Neural crest cell (in vitro differentiated cells): ENCODE measurements at regions not wholly inside any gene's neighbourhood (a gene's known extent, or its start where the extent isn't known, plus 50 kb on each side); places are given as distances from the start of the nearest gene placed in this dataset.

Experiments
- DNase-seq: peaks from one replicate; pipeline ENCODE4 v3.0.0; 2021; ENCODE audit warnings: low read depth, mixed read lengths, low spot score
- H3K27ac Mint-ChIP-seq: one replicate; pipeline ENCODE4 v1.8.0; 2021; ENCODE audit warnings: mild to moderate bottlenecking, mixed read lengths; ENCODE audit not compliant: unreplicated experiment
- H3K27me3 Mint-ChIP-seq: 2 replicates; pipeline ENCODE4 v1.8.0; 2021; ENCODE audit warnings: low read depth, mild to moderate bottlenecking, mixed read lengths
- H3K36me3 Mint-ChIP-seq: 2 replicates; pipeline ENCODE4 v1.8.0; 2021; ENCODE audit warnings: low read depth, mild to moderate bottlenecking, mixed read lengths
- H3K4me1 Mint-ChIP-seq: 2 replicates; pipeline ENCODE4 v1.8.0; 2021; ENCODE audit warnings: mixed read lengths
- H3K4me3 Mint-ChIP-seq: one replicate; pipeline ENCODE4 v1.8.0; 2021; ENCODE audit warnings: mild to moderate bottlenecking, mixed read lengths
- H3K9me3 Mint-ChIP-seq: 2 replicates; pipeline ENCODE4 v1.8.0; 2021; ENCODE audit warnings: mixed read lengths
- TF ChIP-seq, protein P1 (sequence below): fragments of 200-600 bp; sonication (generic); conservative IDR thresholded peaks from 2 replicates; pipeline ENCODE4 v1.5.0; 2021; ENCODE audit warnings: antibody characterized with exemption, mild to moderate bottlenecking

DNA sequence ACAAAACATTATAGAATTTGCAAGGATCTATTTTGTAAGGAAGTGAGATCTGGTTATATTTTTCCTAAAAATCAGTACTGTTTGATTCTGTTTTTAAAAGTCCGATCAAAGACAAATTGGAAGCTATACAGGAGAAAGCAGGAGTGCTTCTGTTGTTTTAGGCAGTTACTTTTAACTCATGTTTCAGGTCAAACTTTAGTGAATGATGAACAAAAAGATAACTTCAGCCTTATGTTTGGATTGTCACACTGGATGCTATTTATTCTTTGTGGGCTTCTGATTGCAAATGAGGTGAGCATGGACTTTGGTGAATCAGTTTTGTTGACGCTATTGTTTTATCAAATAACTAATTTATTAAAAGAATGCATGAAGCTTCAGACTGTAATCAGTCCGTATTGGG lies 228.7 kb upstream of the SLC35B3 start:
- H3K27me3 Mint-ChIP-seq = no peaks in the 10 kb centered on the region
- no peak overlapping the region for H3K27ac Mint-ChIP-seq
- TF ChIP-seq, protein P1, sequence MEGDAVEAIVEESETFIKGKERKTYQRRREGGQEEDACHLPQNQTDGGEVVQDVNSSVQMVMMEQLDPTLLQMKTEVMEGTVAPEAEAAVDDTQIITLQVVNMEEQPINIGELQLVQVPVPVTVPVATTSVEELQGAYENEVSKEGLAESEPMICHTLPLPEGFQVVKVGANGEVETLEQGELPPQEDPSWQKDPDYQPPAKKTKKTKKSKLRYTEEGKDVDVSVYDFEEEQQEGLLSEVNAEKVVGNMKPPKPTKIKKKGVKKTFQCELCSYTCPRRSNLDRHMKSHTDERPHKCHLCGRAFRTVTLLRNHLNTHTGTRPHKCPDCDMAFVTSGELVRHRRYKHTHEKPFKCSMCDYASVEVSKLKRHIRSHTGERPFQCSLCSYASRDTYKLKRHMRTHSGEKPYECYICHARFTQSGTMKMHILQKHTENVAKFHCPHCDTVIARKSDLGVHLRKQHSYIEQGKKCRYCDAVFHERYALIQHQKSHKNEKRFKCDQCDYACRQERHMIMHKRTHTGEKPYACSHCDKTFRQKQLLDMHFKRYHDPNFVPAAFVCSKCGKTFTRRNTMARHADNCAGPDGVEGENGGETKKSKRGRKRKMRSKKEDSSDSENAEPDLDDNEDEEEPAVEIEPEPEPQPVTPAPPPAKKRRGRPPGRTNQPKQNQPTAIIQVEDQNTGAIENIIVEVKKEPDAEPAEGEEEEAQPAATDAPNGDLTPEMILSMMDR = no peak
- DNase-seq = no peak
- H3K4me3 Mint-ChIP-seq = no peak overlapping the region
- no peaks in the 10 kb centered on the region for H3K36me3 Mint-ChIP-seq
- H3K4me1 Mint-ChIP-seq = no peaks in the 10 kb centered on the region
- H3K9me3 Mint-ChIP-seq = peaks cover 3% of the 10 kb centered on the region

- DNase-seq = no peak
- Mint-ChIP-seq H3K36me3 (no peaks in the 10 kb centered on the region), H3K4me3 (no peak overlapping the region), H3K9me3 (no peaks in the 10 kb centered on the region), H3K4me1 (no peaks in the 10 kb centered on the region), H3K27me3 (no peaks in the 10 kb centered on the region), H3K27ac (no peak overlapping the region)
- TF ChIP-seq, protein P1 = no peak
These were observed 224.3 kb upstream of the SLC35B3 start for GRCh38 chr6:8659404-8660189.

DNA sequence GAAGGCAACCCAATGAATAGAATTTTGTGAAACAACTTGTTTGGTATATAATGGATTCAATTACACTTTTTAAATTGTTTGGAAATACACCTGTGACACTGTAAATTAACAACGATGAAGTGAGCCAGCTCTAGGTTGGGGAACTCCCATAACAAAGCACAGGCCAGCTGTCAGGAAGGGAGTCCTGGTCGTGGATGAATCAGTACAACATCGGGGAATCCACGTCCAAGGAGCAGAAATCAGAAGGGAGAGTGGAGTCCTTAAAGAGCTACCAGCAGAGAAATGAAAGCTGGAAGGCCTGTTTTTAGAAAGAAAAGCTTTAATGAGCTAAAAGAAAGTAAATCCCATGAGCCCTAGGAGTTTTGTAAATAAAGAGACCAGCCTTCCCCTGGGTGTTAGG lies 223.1 kb upstream of the SLC35B3 start:
- Mint-ChIP-seq H3K4me1 (no peaks in the 10 kb centered on the region), H3K36me3 (no peaks in the 10 kb centered on the region), H3K9me3 (no peaks in the 10 kb centered on the region), H3K27ac (no peak overlapping the region), H3K4me3 (no peak overlapping the region), H3K27me3 (no peaks in the 10 kb centered on the region)
- DNase-seq = no peak
- TF ChIP-seq, protein P1 = no peak

DNA sequence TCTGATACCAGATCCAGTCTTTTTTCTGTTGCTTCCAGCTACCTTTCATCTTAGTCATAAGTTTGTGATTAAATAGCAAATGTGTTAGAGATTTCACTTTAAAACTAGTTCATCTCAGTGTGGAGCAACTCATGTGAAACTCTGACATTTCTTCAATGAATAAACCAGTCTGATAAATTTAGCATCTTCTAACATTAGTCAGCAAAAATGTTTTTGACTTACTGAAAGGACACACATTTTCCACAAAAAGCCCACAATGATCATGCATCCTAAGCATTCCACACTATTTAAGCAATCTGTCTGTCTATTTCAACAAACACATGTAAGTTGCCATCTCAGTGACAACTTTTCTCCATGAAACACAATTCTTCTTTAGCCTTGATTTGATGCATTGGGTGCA lies 222.2 kb upstream of the SLC35B3 start:
- Mint-ChIP-seq H3K4me3 (no peak overlapping the region), H3K9me3 (no peaks in the 10 kb centered on the region), H3K4me1 (no peaks in the 10 kb centered on the region), H3K27me3 (no peaks in the 10 kb centered on the region), H3K36me3 (no peaks in the 10 kb centered on the region), H3K27ac (no peak overlapping the region)
- DNase-seq = no peak
- TF ChIP-seq, protein P1 = no peak

- TF ChIP-seq, protein P1 = no peak
These were observed 220.5 kb upstream of the SLC35B3 start for GRCh38 chr6:8655670-8656454.

More at GRCh38 chr6:8655670-8656454, 220.5 kb upstream of the SLC35B3 start:
- Mint-ChIP-seq H3K27me3 (no peaks in the 10 kb centered on the region), H3K4me3 (no peak overlapping the region), H3K9me3 (no peaks in the 10 kb centered on the region), H3K36me3 (no peaks in the 10 kb centered on the region), H3K27ac (no peak overlapping the region), H3K4me1 (no peaks in the 10 kb centered on the region)
- no peak for DNase-seq
